ENCODE measurements at regions not wholly inside any gene's neighbourhood (a gene's known extent, or its start where the extent isn't known, plus 50 kb on each side); places are given as distances from the start of the nearest gene placed in this dataset.
A peak's percentile ranks its signal among the peaks of the same experiment; 100 is the strongest.

- no peak overlapping the region for H3K23ac ChIP-seq (ENCODE audit: low read length)
- no peak overlapping the region for H3K18ac ChIP-seq (ENCODE audit: low read length)
- WGBS (ENCODE audit: extremely low coverage, insufficient coverage, insufficient read length), result no CpG with 5 or more reads among the region's 4 CpGs
- peaks cover 4 to 5% of the 10 kb centered on the region in 2 experiments for H3K4me1 ChIP-seq (ENCODE audit: control insufficient read depth in 1 of 2, insufficient read depth in 2 of 2, low read length in 2 of 2)
- H3K4ac ChIP-seq (ENCODE audit: low read depth, low read length), result no peak overlapping the region
- H3K27me3 ChIP-seq (ENCODE audit: insufficient read depth, low read length), result no peaks in the 10 kb centered on the region
- no peak overlapping the region for H4K8ac ChIP-seq (ENCODE audit: low read depth, low read length)
- H3K36me3 ChIP-seq (ENCODE audit: control insufficient read depth in 1 of 2, insufficient read depth in 2 of 2, low read length in 2 of 2), result no peaks in the 10 kb centered on the region
- H3K27ac ChIP-seq (ENCODE audit: low read depth, low read length), result no peak overlapping the region
- H2BK5ac ChIP-seq (ENCODE audit: low read depth, low read length, poor library complexity), result no peak overlapping the region
- no peaks in the 10 kb centered on the region for H3K9me3 ChIP-seq (ENCODE audit: insufficient read depth, low read depth, low read length)
- H2AK5ac ChIP-seq (ENCODE audit: low read length), result no peak overlapping the region
- H2AFZ ChIP-seq (ENCODE audit: insufficient read depth, low read length, poor library complexity), result no peak overlapping the region
- H4K12ac ChIP-seq (ENCODE audit: low read depth, low read length), result no peak overlapping the region
- H3K4me2 ChIP-seq (ENCODE audit: low read length), result no peak overlapping the region
- no peak overlapping the region for H3K14ac ChIP-seq (ENCODE audit: low read length)
- no peaks in the 10 kb centered on the region for H3K79me2 ChIP-seq (ENCODE audit: control insufficient read depth, insufficient read depth, low read length, poor library complexity)
- DNase-seq, result no peak
- no peak overlapping the region for H3K9ac ChIP-seq (ENCODE audit: low read length)
- no peak overlapping the region for H2BK12ac ChIP-seq (ENCODE audit: low read length)
- H3K79me1 ChIP-seq (ENCODE audit: low read length), result no peaks in the 10 kb centered on the region
- no peak overlapping the region for H4K91ac ChIP-seq (ENCODE audit: low read depth, low read length)
- no peak overlapping the region for H3K4me3 ChIP-seq (ENCODE audit: low read depth, low read length)
- H2BK120ac ChIP-seq (ENCODE audit: insufficient read depth, low read length, poor library complexity), result no peak overlapping the region
These were observed 770.4 kb downstream of the TNS3 start for GRCh38 chr7:46811529-46811928.

- H3K36me3 ChIP-seq (ENCODE audit: control insufficient read depth in 1 of 2, insufficient read depth in 2 of 2, low read length in 2 of 2), result no peaks in the 10 kb centered on the region
- H3K18ac ChIP-seq (ENCODE audit: low read length), result no peak overlapping the region
- no CpG with 5 or more reads among the region's 4 CpGs for WGBS (ENCODE audit: extremely low coverage, insufficient coverage, insufficient read length)
- H3K9me3 ChIP-seq (ENCODE audit: insufficient read depth, low read depth, low read length), result no peaks in the 10 kb centered on the region
- no peaks in the 10 kb centered on the region for H3K27me3 ChIP-seq (ENCODE audit: insufficient read depth, low read length)
- H4K12ac ChIP-seq (ENCODE audit: low read depth, low read length), result no peak overlapping the region
- no peak overlapping the region for H3K14ac ChIP-seq (ENCODE audit: low read length)
- H4K8ac ChIP-seq (ENCODE audit: low read depth, low read length), result no peak overlapping the region
- H3K4me2 ChIP-seq (ENCODE audit: low read length), result no peak overlapping the region
- H2BK5ac ChIP-seq (ENCODE audit: low read depth, low read length, poor library complexity), result no peak overlapping the region
- no peak overlapping the region for H2AFZ ChIP-seq (ENCODE audit: insufficient read depth, low read length, poor library complexity)
- H3K4me3 ChIP-seq (ENCODE audit: low read depth, low read length), result no peak overlapping the region
- H3K4ac ChIP-seq (ENCODE audit: low read depth, low read length), result no peak overlapping the region
- H3K79me1 ChIP-seq (ENCODE audit: low read length), result no peaks in the 10 kb centered on the region
- no peak overlapping the region for H4K91ac ChIP-seq (ENCODE audit: low read depth, low read length)
- no peak for DNase-seq
- no peak overlapping the region for H2AK5ac ChIP-seq (ENCODE audit: low read length)
- no peak overlapping the region for H3K27ac ChIP-seq (ENCODE audit: low read depth, low read length)
- no peak overlapping the region for H3K23ac ChIP-seq (ENCODE audit: low read length)
- no peak overlapping the region for H2BK120ac ChIP-seq (ENCODE audit: insufficient read depth, low read length, poor library complexity)
- H2BK12ac ChIP-seq (ENCODE audit: low read length), result no peak overlapping the region
- H3K9ac ChIP-seq (ENCODE audit: low read length), result no peak overlapping the region
- H3K4me1 ChIP-seq (ENCODE audit: control insufficient read depth in 1 of 2, insufficient read depth in 2 of 2, low read length in 2 of 2), result peaks cover 4 to 5% of the 10 kb centered on the region in 2 experiments
- H3K79me2 ChIP-seq (ENCODE audit: control insufficient read depth, insufficient read depth, low read length, poor library complexity), result no peaks in the 10 kb centered on the region
These were observed 770.9 kb downstream of the TNS3 start for GRCh38 chr7:46810986-46811385.

GRCh38 chr7:46809886-46810285 is 772.0 kb downstream of the TNS3 start:
- no peak overlapping the region for H3K4me3 ChIP-seq (ENCODE audit: low read depth, low read length)
- H3K27ac ChIP-seq (ENCODE audit: low read depth, low read length), result no peak overlapping the region
- H4K12ac ChIP-seq (ENCODE audit: low read depth, low read length), result no peak overlapping the region
- WGBS (ENCODE audit: extremely low coverage, insufficient coverage, insufficient read length), result no CpG with 5 or more reads among the region's 4 CpGs
- no peak overlapping the region for H2BK5ac ChIP-seq (ENCODE audit: low read depth, low read length, poor library complexity)
- H3K9me3 ChIP-seq (ENCODE audit: insufficient read depth, low read depth, low read length), result no peaks in the 10 kb centered on the region
- H3K18ac ChIP-seq (ENCODE audit: low read length), result no peak overlapping the region
- H3K4ac ChIP-seq (ENCODE audit: low read depth, low read length), result no peak overlapping the region
- H3K9ac ChIP-seq (ENCODE audit: low read length), result no peak overlapping the region
- H3K79me1 ChIP-seq (ENCODE audit: low read length), result no peaks in the 10 kb centered on the region
- no peaks in the 10 kb centered on the region for H3K79me2 ChIP-seq (ENCODE audit: control insufficient read depth, insufficient read depth, low read length, poor library complexity)
- no peaks in the 10 kb centered on the region for H3K36me3 ChIP-seq (ENCODE audit: control insufficient read depth in 1 of 2, insufficient read depth in 2 of 2, low read length in 2 of 2)
- H3K14ac ChIP-seq (ENCODE audit: low read length), result no peak overlapping the region
- no peak overlapping the region for H2AFZ ChIP-seq (ENCODE audit: insufficient read depth, low read length, poor library complexity)
- peak overlapping the region; percentile 20 for H4K91ac ChIP-seq (ENCODE audit: low read depth, low read length)
- H4K8ac ChIP-seq (ENCODE audit: low read depth, low read length), result no peak overlapping the region
- peaks cover 4 to 5% of the 10 kb centered on the region in 2 experiments for H3K4me1 ChIP-seq (ENCODE audit: control insufficient read depth in 1 of 2, insufficient read depth in 2 of 2, low read length in 2 of 2)
- no peak overlapping the region for H3K23ac ChIP-seq (ENCODE audit: low read length)
- no peak overlapping the region for H3K4me2 ChIP-seq (ENCODE audit: low read length)
- H2BK120ac ChIP-seq (ENCODE audit: insufficient read depth, low read length, poor library complexity), result no peak overlapping the region
- no peak overlapping the region for H2AK5ac ChIP-seq (ENCODE audit: low read length)
- DNase-seq, result peak in 1 of 2 donors; percentile 23
- no peaks in the 10 kb centered on the region for H3K27me3 ChIP-seq (ENCODE audit: insufficient read depth, low read length)
- peak overlapping the region; percentile 59 for H2BK12ac ChIP-seq (ENCODE audit: low read length)

- H3K4me1 ChIP-seq (ENCODE audit: control insufficient read depth in 1 of 2, insufficient read depth in 2 of 2, low read length in 2 of 2), result peaks cover 4 to 5% of the 10 kb centered on the region in 2 experiments
- no peaks in the 10 kb centered on the region for H3K79me2 ChIP-seq (ENCODE audit: control insufficient read depth, insufficient read depth, low read length, poor library complexity)
- no peak overlapping the region for H4K8ac ChIP-seq (ENCODE audit: low read depth, low read length)
- no peaks in the 10 kb centered on the region for H3K36me3 ChIP-seq (ENCODE audit: control insufficient read depth in 1 of 2, insufficient read depth in 2 of 2, low read length in 2 of 2)
- no peak overlapping the region for H3K4me3 ChIP-seq (ENCODE audit: low read depth, low read length)
- H4K91ac ChIP-seq (ENCODE audit: low read depth, low read length), result no peak overlapping the region
- H3K9ac ChIP-seq (ENCODE audit: low read length), result no peak overlapping the region
- H2BK120ac ChIP-seq (ENCODE audit: insufficient read depth, low read length, poor library complexity), result no peak overlapping the region
- no peak overlapping the region for H3K23ac ChIP-seq (ENCODE audit: low read length)
- whole genome bisulfite sequencing (ENCODE audit: extremely low coverage, insufficient coverage, insufficient read length), result no CpG with 5 or more reads among the region's 3 CpGs
- H3K4me2 ChIP-seq (ENCODE audit: low read length), result no peak overlapping the region
- H3K18ac ChIP-seq (ENCODE audit: low read length), result no peak overlapping the region
- H3K14ac ChIP-seq (ENCODE audit: low read length), result no peak overlapping the region
- no peak overlapping the region for H2AFZ ChIP-seq (ENCODE audit: insufficient read depth, low read length, poor library complexity)
- no peak overlapping the region for H2BK12ac ChIP-seq (ENCODE audit: low read length)
- no peaks in the 10 kb centered on the region for H3K9me3 ChIP-seq (ENCODE audit: insufficient read depth, low read depth, low read length)
- H3K27me3 ChIP-seq (ENCODE audit: insufficient read depth, low read length), result no peaks in the 10 kb centered on the region
- no peak for DNase-seq
- no peak overlapping the region for H2AK5ac ChIP-seq (ENCODE audit: low read length)
- H4K12ac ChIP-seq (ENCODE audit: low read depth, low read length), result no peak overlapping the region
- H3K27ac ChIP-seq (ENCODE audit: low read depth, low read length), result no peak overlapping the region
- H3K79me1 ChIP-seq (ENCODE audit: low read length), result no peaks in the 10 kb centered on the region
- no peak overlapping the region for H3K4ac ChIP-seq (ENCODE audit: low read depth, low read length)
- H2BK5ac ChIP-seq (ENCODE audit: low read depth, low read length, poor library complexity), result no peak overlapping the region
These were observed 775.1 kb downstream of the TNS3 start for GRCh38 chr7:46806856-46807255.
